NCI-H128 (cell line): ENCODE measurements at regions not wholly inside any gene's neighbourhood (a gene's known extent, or its start where the extent isn't known, plus 50 kb on each side); places are given as distances from the start of the nearest gene placed in this dataset.
"Not testable (repeated sequence)": the region's sequence is repeated elsewhere in the genome, so short reads cannot be mapped to it uniquely, and the experiment has no call there.

ENCODE experiments used
- DNase-seq: peaks from one replicate; lab custom pipeline; 2025; ENCODE audit not compliant: unreplicated experiment; lab: John Stamatoyannopoulos, UW

- no peak for DNase-seq
Observed at GRCh38 chr20:22944062-22944461, 91.0 kb upstream of the SSTR4 start.

- no peak for DNase-seq
Observed at GRCh38 chr20:22944936-22945335, 90.2 kb upstream of the SSTR4 start.

- DNase-seq = no peak
Observed at GRCh38 chr20:22946596-22946995, 88.5 kb upstream of the SSTR4 start.

GRCh38 chr20:22949331-22950109 is 85.6 kb upstream of the SSTR4 start:
- no peak for DNase-seq

GRCh38 chr20:22951966-22952365 is 83.1 kb upstream of the SSTR4 start:
- DNase-seq = no peak

- DNase-seq = no peak
Observed at GRCh38 chr20:22954661-22955060, 80.5 kb upstream of the SSTR4 start.

GRCh38 chr20:22958390-22958789 is 76.7 kb upstream of the SSTR4 start:
- DNase-seq = no peak

- no peak for DNase-seq
Observed at GRCh38 chr20:22962567-22963439, 72.3 kb upstream of the SSTR4 start.

GRCh38 chr20:22963581-22963980 is 71.5 kb upstream of the SSTR4 start:
- no peak for DNase-seq

- DNase-seq = no peak
Observed at GRCh38 chr20:22966787-22967464, 68.2 kb upstream of the SSTR4 start.

- not testable (repeated sequence) for DNase-seq
Observed at GRCh38 chr20:22967706-22968105, 67.4 kb upstream of the SSTR4 start.

GRCh38 chr20:22969031-22969430 is 66.1 kb upstream of the SSTR4 start:
- DNase-seq = not testable (repeated sequence)

- not testable (repeated sequence) for DNase-seq
Observed at GRCh38 chr20:22971077-22971476, 64.0 kb upstream of the SSTR4 start.

- no peak for DNase-seq
Observed at GRCh38 chr20:22974354-22974753, 60.8 kb upstream of the SSTR4 start.

- no peak for DNase-seq
Observed at GRCh38 chr20:22977047-22977785, 57.9 kb upstream of the SSTR4 start.

GRCh38 chr20:22984008-22984407 is 51.1 kb upstream of the SSTR4 start:
- no peak for DNase-seq

GRCh38 chr20:22984606-22985005 is 50.5 kb upstream of the SSTR4 start:
- no peak for DNase-seq

GRCh38 chr20:22985239-22985778 is 49.8 kb upstream of the SSTR4 start:
- no peak for DNase-seq
